H1 (cell line): ENCODE measurements at regions not wholly inside any gene's neighbourhood (a gene's known extent, or its start where the extent isn't known, plus 50 kb on each side); places are given as distances from the start of the nearest gene placed in this dataset.
A peak's percentile ranks its signal among the peaks of the same experiment; 100 is the strongest.

ENCODE experiments used
- CTCF ChIA-PET: fragments of 300-600 bp; sonication (Branson Sonifier 250); formaldehyde crosslinking; loops from one replicate; lab custom pipeline; 2021; ENCODE audit not compliant: partially characterized antibody; lab: Charles Lee
- POLR2A ChIA-PET: fragments of 300-600 bp; sonication (Branson Sonifier 250); formaldehyde crosslinking; loops from one replicate; lab custom pipeline; 2021; ENCODE audit warnings: inconsistent platforms; ENCODE audit not compliant: partially characterized antibody; lab: Charles Lee
- DNase-seq, 2 experiments: peaks; one replicate each; pipeline versions ENCODE4 v3.0.0 to v3.0.0-alpha.2; 2010 to 2022; ENCODE audit warnings: low spot score in 2 of 2, low read depth in 1 of 2, mixed read lengths in 1 of 2
- FAIRE-seq: peaks from 2 replicates; lab custom pipeline; 2011; peaks lifted over from hg19 to GRCh38; lab: Jason Lieb, UNC
- H2AFZ ChIP-seq: 2 replicates; pipeline ENCODE4 v1.8.1; 2012; ENCODE audit warnings: low read length, inconsistent platforms
- H2AK5ac ChIP-seq: 2 replicates; pipeline ENCODE4 v1.6.1; 2013; ENCODE audit warnings: low read depth, low read length
- H2BK120ac ChIP-seq: replicated peaks from 2 replicates; pipeline ENCODE3; 2013; ENCODE audit warnings: low read depth, low read length, inconsistent platforms
- H2BK12ac ChIP-seq: 2 replicates; pipeline ENCODE4 v1.6.1; 2013; ENCODE audit warnings: low read depth, low read length
- H2BK15ac ChIP-seq: 2 replicates; pipeline ENCODE4 v1.6.1; 2013; ENCODE audit warnings: low read length
- H2BK20ac ChIP-seq: 2 replicates; pipeline ENCODE4 v1.6.1; 2013; ENCODE audit warnings: low read length
- H2BK5ac ChIP-seq: 2 replicates; pipeline ENCODE4 v1.6.1; 2013; ENCODE audit warnings: low read depth, low read length
- H3K14ac ChIP-seq: 2 replicates; pipeline ENCODE4 v1.6.1; 2013; ENCODE audit warnings: inconsistent platforms; ENCODE audit not compliant: insufficient read length
- H3K18ac ChIP-seq: 2 replicates; pipeline ENCODE4 v1.6.1; 2013; ENCODE audit warnings: low read length; ENCODE audit errors: extremely low read depth
- H3K23ac ChIP-seq: 2 replicates; pipeline ENCODE4 v1.6.1; 2013; ENCODE audit warnings: inconsistent platforms; ENCODE audit not compliant: insufficient read length
- H3K23me2 ChIP-seq: 2 replicates; pipeline ENCODE4 v1.6.1; 2013; ENCODE audit warnings: low read depth, low read length
- H3K27ac ChIP-seq: 2 replicates; pipeline ENCODE4 v1.6.1; 2011; ENCODE audit warnings: low read depth, low read length, inconsistent platforms
- H3K27me3 ChIP-seq, 4 experiments: replicated peaks in 1 of 4; 1 replicate in 1 of 4; 2 replicates in 3 of 4; pipeline versions ENCODE4 v1.6.1 to v1.8.1; 2011 to 2013; ENCODE audit warnings: low read length in 3 of 4, mild to moderate bottlenecking in 3 of 4, inconsistent platforms in 2 of 4, mixed read lengths in 2 of 4, moderate library complexity in 1 of 4; ENCODE audit not compliant: control insufficient read depth in 3 of 4, insufficient read depth in 3 of 4; ENCODE audit errors: extremely low read depth in 1 of 4
- H3K36me3 ChIP-seq, 4 experiments: 2 replicates each; pipeline versions ENCODE4 v1.6.1 to v1.8.1; 2011 to 2013; ENCODE audit warnings: mild to moderate bottlenecking in 4 of 4, low read length in 3 of 4, moderate library complexity in 2 of 4, control low read depth in 1 of 4, inconsistent platforms in 1 of 4; ENCODE audit not compliant: insufficient read depth in 4 of 4, control insufficient read depth in 2 of 4
- H3K4ac ChIP-seq: replicated peaks from 2 replicates; pipeline ENCODE3; 2013; ENCODE audit warnings: low read length, low read depth, mixed read lengths, inconsistent platforms; ENCODE audit not compliant: insufficient read length
- H3K4me1 ChIP-seq, 4 experiments: replicated peaks in 1 of 4; 1 replicate in 1 of 4; 2 replicates in 3 of 4; pipeline versions ENCODE4 v1.6.1 to v1.8.1; 2011 to 2013; ENCODE audit warnings: low read length in 3 of 4, inconsistent platforms in 2 of 4, mixed read lengths in 1 of 4; ENCODE audit not compliant: insufficient read depth in 4 of 4, control insufficient read depth in 3 of 4
- H3K4me2 ChIP-seq, 2 experiments: 2 replicates each; pipeline versions ENCODE4 v1.6.1 to v1.8.1; 2011 to 2013; ENCODE audit warnings: low read depth in 2 of 2, low read length in 2 of 2, control low read depth in 1 of 2, inconsistent platforms in 1 of 2, mild to moderate bottlenecking in 1 of 2; ENCODE audit not compliant: insufficient read depth in 1 of 2
- H3K4me3 ChIP-seq, 4 experiments: fragments of 200-600, 300-600 bp in 1 of 4; sonication (generic), shearing (Covaris generic), sonication (Bioruptor Twin) in 1 of 4; 2 replicates each; pipeline versions ENCODE4 v1.5.1 to v1.8.1; 2011 to 2016; ENCODE audit warnings: low read length in 4 of 4, low read depth in 3 of 4, control low read depth in 2 of 4, inconsistent platforms in 2 of 4, mild to moderate bottlenecking in 2 of 4, mixed read lengths in 1 of 4, moderate library complexity in 1 of 4; ENCODE audit not compliant: insufficient read depth in 2 of 4; ENCODE audit errors: extremely low read depth in 1 of 4
- H3K56ac ChIP-seq: replicated peaks from 2 replicates; pipeline ENCODE3; 2013; ENCODE audit warnings: low read depth, mild to moderate bottlenecking, mixed read lengths, low read length, inconsistent platforms; ENCODE audit not compliant: insufficient read length
- H3K79me1 ChIP-seq: 2 replicates; pipeline ENCODE4 v1.6.1; 2013; ENCODE audit warnings: low read depth, low read length, control low read depth
- H3K79me2 ChIP-seq, 2 experiments: 2 replicates each; pipeline versions ENCODE4 v1.6.1 to v1.8.1; 2012 to 2013; ENCODE audit warnings: low read length in 2 of 2, mild to moderate bottlenecking in 2 of 2, inconsistent platforms in 1 of 2; ENCODE audit not compliant: insufficient read depth in 2 of 2, control insufficient read depth in 1 of 2
- H3K9ac ChIP-seq, 4 experiments: replicated peaks in 1 of 4; 1 replicate in 1 of 4; 2 replicates in 3 of 4; pipeline versions ENCODE4 v1.6.1 to v1.8.1; 2011 to 2013; ENCODE audit warnings: low read depth in 3 of 4, low read length in 3 of 4, control low read depth in 2 of 4, mild to moderate bottlenecking in 2 of 4, moderate library complexity in 2 of 4, inconsistent platforms in 1 of 4; ENCODE audit errors: extremely low read depth in 1 of 4
- H3K9me3 ChIP-seq, 2 experiments: 2 replicates each; pipeline versions ENCODE4 v1.6.1 to v1.8.1; 2012 to 2013; ENCODE audit warnings: mild to moderate bottlenecking in 2 of 2, moderate library complexity in 2 of 2, control low read depth in 1 of 2, inconsistent platforms in 1 of 2, low read depth in 1 of 2, low read length in 1 of 2, mixed read lengths in 1 of 2; ENCODE audit not compliant: insufficient read depth in 2 of 2
- H4K20me1 ChIP-seq, 2 experiments: replicated peaks in 1 of 2; 2 replicates each; pipeline versions ENCODE3 to v1.8.1; 2011 to 2013; ENCODE audit warnings: inconsistent platforms in 2 of 2, low read length in 2 of 2, mild to moderate bottlenecking in 1 of 2; ENCODE audit not compliant: insufficient read depth in 2 of 2, control insufficient read depth in 1 of 2
- H4K5ac ChIP-seq: 2 replicates; pipeline ENCODE4 v1.6.1; 2013; ENCODE audit warnings: low read length, low read depth, mixed read lengths, inconsistent platforms; ENCODE audit not compliant: insufficient read length
- H4K8ac ChIP-seq: 2 replicates; pipeline ENCODE4 v1.8.0; 2013; ENCODE audit warnings: mild to moderate bottlenecking, moderate library complexity, low read length, inconsistent platforms; ENCODE audit not compliant: insufficient read depth; ENCODE audit errors: extremely low read depth
- H4K91ac ChIP-seq: replicated peaks from 2 replicates; pipeline ENCODE3; 2013; ENCODE audit warnings: low read length, mixed read lengths, inconsistent platforms; ENCODE audit not compliant: insufficient read length
- NANOG ChIP-seq: IDR thresholded peaks from 2 replicates; pipeline ENCODE4 v1.6.1; 2011; ENCODE audit warnings: low read length, low read depth, mild to moderate bottlenecking, inconsistent platforms; ENCODE audit not compliant: insufficient read depth, poor library complexity, severe bottlenecking
- POU5F1 ChIP-seq: IDR thresholded peaks from 2 replicates; pipeline ENCODE4 v1.6.1; 2011; ENCODE audit warnings: low read depth, mild to moderate bottlenecking, low read length, moderate library complexity
- RXRA ChIP-seq: IDR thresholded peaks from 2 replicates; pipeline ENCODE4 v1.6.1; 2011; ENCODE audit warnings: low read depth, mild to moderate bottlenecking, low read length, moderate library complexity; ENCODE audit not compliant: insufficient read depth
- WGBS, 2 experiments: shearing (Covaris generic) in 1 of 2; methylation state at CpG; one replicate each; pipeline versions ENCODE4 v1.1.6 to v1.1.7; 2013 to 2015; ENCODE audit warnings: low lambda C conversion rate in 2 of 2, mixed read lengths in 2 of 2, inconsistent platforms in 1 of 2, low coverage in 1 of 2, missing lambda C conversion rate in 1 of 2; ENCODE audit not compliant: insufficient replicate concordance in 2 of 2, insufficient coverage in 1 of 2, insufficient read length in 1 of 2; ENCODE audit errors: extremely low coverage in 1 of 2, missing lambda C conversion rate in 1 of 2; 5-methylcytosine and 5-hydroxymethylcytosine counted together

- H2BK5ac ChIP-seq = no peak overlapping the region
- peak overlapping the region; percentile 28 for H3K56ac ChIP-seq
- no peak overlapping the region for H3K18ac ChIP-seq
- no peak overlapping the region for H2AFZ ChIP-seq
- no peaks in the 10 kb centered on the region for H3K4me1 ChIP-seq
- H3K23ac ChIP-seq = no peak overlapping the region
- no peak for FAIRE-seq
- no peak overlapping the region for H2BK12ac ChIP-seq
- H2AK5ac ChIP-seq = no peak overlapping the region
- no peak overlapping the region for H3K4ac ChIP-seq
- no peaks in the 10 kb centered on the region for H3K23me2 ChIP-seq
- no peaks in the 10 kb centered on the region for H3K36me3 ChIP-seq
- CTCF ChIA-PET = interaction anchor here (0.6 kb wide), 1 partner anchor 14 kb away, joined by 3 read pairs; no protein-coding TSS in a partner anchor
- H3K9me3 ChIP-seq = no peaks in the 10 kb centered on the region
- H3K14ac ChIP-seq = no peak overlapping the region
- H3K27me3 ChIP-seq = no peaks in the 10 kb centered on the region
- H2BK15ac ChIP-seq = no peak overlapping the region
- H3K27ac ChIP-seq = no peak overlapping the region
- no peak overlapping the region for H3K4me2 ChIP-seq
- no peak for TF ChIP-seq POU5F1
- TF ChIP-seq NANOG = no peak
- TF ChIP-seq RXRA = no peak
- WGBS, 2 experiments = 95% methylated on average over 3 of the region's 3 CpGs; no CpG with 5 or more reads in 1 of the 2 experiments
- H4K5ac ChIP-seq = no peak overlapping the region
- H3K79me1 ChIP-seq = no peaks in the 10 kb centered on the region
- no peaks in the 10 kb centered on the region for H3K79me2 ChIP-seq
- no peak overlapping the region for H2BK120ac ChIP-seq
- no peak for DNase-seq
- no peak overlapping the region for H2BK20ac ChIP-seq
- no peak overlapping the region for H4K8ac ChIP-seq
- no peak overlapping the region for H4K91ac ChIP-seq
- no peaks in the 10 kb centered on the region for H4K20me1 ChIP-seq
- POLR2A ChIA-PET = no interaction called here
- no peak overlapping the region for H3K4me3 ChIP-seq
- no peak overlapping the region for H3K9ac ChIP-seq
These were observed 2584.1 kb upstream of the PCDH20 start for GRCh38 chr13:63999614-64000305.
